GM12864 (cell line): ENCODE measurements at regions not wholly inside any gene's neighbourhood (a gene's known extent, or its start where the extent isn't known, plus 50 kb on each side); places are given as distances from the start of the nearest gene placed in this dataset.
"Not testable (repeated sequence)": the region's sequence is repeated elsewhere in the genome, so short reads cannot be mapped to it uniquely, and the experiment has no call there.

Source experiments
- DNase-seq: peaks from one replicate; pipeline ENCODE4 v3.0.0-alpha.2; 2011; ENCODE audit warnings: low read depth
- H3K4me3 ChIP-seq: 2 replicates; pipeline ENCODE4 v1.5.1; 2011; ENCODE audit warnings: mild to moderate bottlenecking, low read depth, low read length, control low read depth
- CTCF ChIP-seq: IDR thresholded peaks from 2 replicates; pipeline ENCODE4 v1.5.1; 2011; ENCODE audit warnings: low read depth, mild to moderate bottlenecking, moderate library complexity, low read length, control low read depth, inconsistent platforms; ENCODE audit errors: missing control alignments

GRCh38 chr10:55627501-55628051 lies 733.5 kb downstream of the ZWINT start:
- H3K4me3 ChIP-seq = no peak overlapping the region
- DNase-seq = no peak
- TF ChIP-seq CTCF = no peak

GRCh38 chr10:55601690-55602478 lies 759.2 kb downstream of the ZWINT start:
- not testable (repeated sequence) for H3K4me3 ChIP-seq, DNase-seq

- no peak for DNase-seq
- TF ChIP-seq CTCF = no peak
- H3K4me3 ChIP-seq = no peak overlapping the region
Observed at GRCh38 chr10:55551603-55552002, 750.6 kb upstream of the PCDH15 start.

GRCh38 chr10:55550236-55550635 lies 749.2 kb upstream of the PCDH15 start:
- DNase-seq = no peak
- no peak overlapping the region for H3K4me3 ChIP-seq
- TF ChIP-seq CTCF = no peak

- not testable (repeated sequence) for H3K4me3 ChIP-seq, DNase-seq
Observed at GRCh38 chr10:55537497-55537896, 736.5 kb upstream of the PCDH15 start.

GRCh38 chr10:55519264-55519663 lies 718.2 kb upstream of the PCDH15 start:
- H3K4me3 ChIP-seq = no peak overlapping the region
- TF ChIP-seq CTCF = no peak
- no peak for DNase-seq

- DNase-seq, H3K4me3 ChIP-seq: not testable (repeated sequence)
Observed at GRCh38 chr10:55518416-55518815, 717.4 kb upstream of the PCDH15 start.

GRCh38 chr10:55509168-55509567 lies 708.1 kb upstream of the PCDH15 start:
- H3K4me3 ChIP-seq = no peak overlapping the region
- no peak for DNase-seq
- TF ChIP-seq CTCF = no peak
